MM.1S (cell line): ENCODE measurements at regions not wholly inside any gene's neighbourhood (a gene's known extent, or its start where the extent isn't known, plus 50 kb on each side); places are given as distances from the start of the nearest gene placed in this dataset.

Source experiments
- EZH2phosphoT487 ChIP-seq: fragments of 300-600 bp; sonication (generic); IDR thresholded peaks from 2 replicates; pipeline ENCODE4 v1.6.1; 2018; ENCODE audit warnings: antibody characterized with exemption, low read length
- TF ChIP-seq, protein P1 (sequence below): fragments of 300-600 bp; sonication (generic); IDR thresholded peaks from 2 replicates; pipeline ENCODE4 v1.5.1; 2016; ENCODE audit warnings: antibody characterized with exemption, low read length, mixed read lengths

DNA sequence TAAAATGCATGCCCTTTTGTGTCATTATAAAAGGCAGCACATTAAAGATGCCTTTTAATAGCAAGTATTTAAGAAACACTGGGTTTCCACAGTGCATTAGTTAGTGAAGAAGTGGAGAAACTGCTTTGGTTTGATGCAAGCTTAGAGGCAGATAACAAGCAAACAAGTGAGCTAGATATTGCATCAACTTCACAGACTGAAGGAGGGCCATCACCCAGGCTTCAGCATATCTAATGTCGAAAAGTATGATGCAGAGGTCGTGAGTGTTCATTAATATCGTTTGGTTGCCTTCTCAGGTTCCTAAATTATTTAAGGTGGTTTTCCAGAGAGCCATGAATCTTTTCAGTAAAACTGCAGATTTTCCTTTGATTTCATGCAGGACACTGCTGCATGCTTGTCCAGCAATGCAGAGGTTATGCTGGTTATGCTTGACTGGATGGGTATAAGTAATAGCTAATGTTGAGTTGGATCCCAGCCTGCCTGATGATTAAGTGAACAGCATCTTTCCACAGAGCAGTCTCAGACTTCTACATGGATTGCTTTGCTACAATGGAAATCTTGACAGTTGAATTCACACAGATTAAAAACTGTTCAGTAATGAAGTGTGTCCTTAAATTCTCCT, 69.7 kb upstream of the IPO9 start:
- TF ChIP-seq, protein P1, sequence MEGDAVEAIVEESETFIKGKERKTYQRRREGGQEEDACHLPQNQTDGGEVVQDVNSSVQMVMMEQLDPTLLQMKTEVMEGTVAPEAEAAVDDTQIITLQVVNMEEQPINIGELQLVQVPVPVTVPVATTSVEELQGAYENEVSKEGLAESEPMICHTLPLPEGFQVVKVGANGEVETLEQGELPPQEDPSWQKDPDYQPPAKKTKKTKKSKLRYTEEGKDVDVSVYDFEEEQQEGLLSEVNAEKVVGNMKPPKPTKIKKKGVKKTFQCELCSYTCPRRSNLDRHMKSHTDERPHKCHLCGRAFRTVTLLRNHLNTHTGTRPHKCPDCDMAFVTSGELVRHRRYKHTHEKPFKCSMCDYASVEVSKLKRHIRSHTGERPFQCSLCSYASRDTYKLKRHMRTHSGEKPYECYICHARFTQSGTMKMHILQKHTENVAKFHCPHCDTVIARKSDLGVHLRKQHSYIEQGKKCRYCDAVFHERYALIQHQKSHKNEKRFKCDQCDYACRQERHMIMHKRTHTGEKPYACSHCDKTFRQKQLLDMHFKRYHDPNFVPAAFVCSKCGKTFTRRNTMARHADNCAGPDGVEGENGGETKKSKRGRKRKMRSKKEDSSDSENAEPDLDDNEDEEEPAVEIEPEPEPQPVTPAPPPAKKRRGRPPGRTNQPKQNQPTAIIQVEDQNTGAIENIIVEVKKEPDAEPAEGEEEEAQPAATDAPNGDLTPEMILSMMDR, result no peak
- no peak for TF ChIP-seq EZH2phosphoT487
